Vagina (tissue), 2 donors: ENCODE measurements at regions not wholly inside any gene's neighbourhood (a gene's known extent, or its start where the extent isn't known, plus 50 kb on each side); places are given as distances from the start of the nearest gene placed in this dataset.

Experiments
- POLR2A ChIP-seq, 2 donors: fragments of 450-650 bp; IDR thresholded peaks; one replicate each; pipeline ENCODE4 v1.6.1; 2017; ENCODE audit warnings: antibody characterized with exemption in 2 of 2, mild to moderate bottlenecking in 2 of 2, moderate library complexity in 2 of 2
- TF ChIP-seq, protein P1 (sequence below), 3 experiments: fragments of 450-650 bp in 2 of 3; fragments of 200-600 bp in 1 of 3; sonication (generic) in 1 of 3; IDR thresholded peaks; one replicate each; pipeline ENCODE4 v1.5.1; 2017 to 2019; ENCODE audit warnings: antibody characterized with exemption in 3 of 3, mild to moderate bottlenecking in 2 of 3, moderate library complexity in 2 of 3

DNA sequence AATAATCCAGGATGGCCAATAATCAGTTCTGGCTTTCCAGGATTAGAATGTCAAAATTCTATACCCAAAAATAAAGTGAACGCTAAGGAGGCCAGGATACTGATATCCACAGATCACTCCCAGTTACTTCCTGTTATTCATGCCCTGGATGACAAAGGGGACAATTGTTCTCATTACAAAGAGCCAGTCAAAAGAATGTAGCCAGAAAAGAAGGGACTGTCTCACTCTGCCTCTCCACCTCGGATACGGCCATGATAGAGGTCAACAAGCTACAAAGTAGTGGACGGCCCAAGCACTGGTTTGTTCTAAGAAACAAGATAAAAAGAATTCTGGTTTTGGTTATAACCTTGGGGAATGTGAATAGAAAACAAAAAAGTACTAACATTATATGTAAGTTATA lies 116.1 kb upstream of the ATF7IP start:
- no peak for TF ChIP-seq POLR2A (IDR thresholded peaks at IDR 0.05)
- TF ChIP-seq, protein P1, sequence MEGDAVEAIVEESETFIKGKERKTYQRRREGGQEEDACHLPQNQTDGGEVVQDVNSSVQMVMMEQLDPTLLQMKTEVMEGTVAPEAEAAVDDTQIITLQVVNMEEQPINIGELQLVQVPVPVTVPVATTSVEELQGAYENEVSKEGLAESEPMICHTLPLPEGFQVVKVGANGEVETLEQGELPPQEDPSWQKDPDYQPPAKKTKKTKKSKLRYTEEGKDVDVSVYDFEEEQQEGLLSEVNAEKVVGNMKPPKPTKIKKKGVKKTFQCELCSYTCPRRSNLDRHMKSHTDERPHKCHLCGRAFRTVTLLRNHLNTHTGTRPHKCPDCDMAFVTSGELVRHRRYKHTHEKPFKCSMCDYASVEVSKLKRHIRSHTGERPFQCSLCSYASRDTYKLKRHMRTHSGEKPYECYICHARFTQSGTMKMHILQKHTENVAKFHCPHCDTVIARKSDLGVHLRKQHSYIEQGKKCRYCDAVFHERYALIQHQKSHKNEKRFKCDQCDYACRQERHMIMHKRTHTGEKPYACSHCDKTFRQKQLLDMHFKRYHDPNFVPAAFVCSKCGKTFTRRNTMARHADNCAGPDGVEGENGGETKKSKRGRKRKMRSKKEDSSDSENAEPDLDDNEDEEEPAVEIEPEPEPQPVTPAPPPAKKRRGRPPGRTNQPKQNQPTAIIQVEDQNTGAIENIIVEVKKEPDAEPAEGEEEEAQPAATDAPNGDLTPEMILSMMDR (IDR thresholded peaks at IDR 0.05): no peak
